ENCODE measurements at regions not wholly inside any gene's neighbourhood (a gene's known extent, or its start where the extent isn't known, plus 50 kb on each side); places are given as distances from the start of the nearest gene placed in this dataset.

GRCh38 chr2:217597145-217597544 is 405.6 kb downstream of the TNS1 start:
- TF ChIP-seq CTCF (IDR thresholded peaks at IDR 0.05; ENCODE audit: insufficient read depth, low read depth, low read length), result no peak
- no peak for TF ChIP-seq EZH2 (IDR thresholded peaks at IDR 0.05; ENCODE audit: insufficient read depth, low read length)
